PC-9 (cell line): ENCODE measurements at regions not wholly inside any gene's neighbourhood (a gene's known extent, or its start where the extent isn't known, plus 50 kb on each side); places are given as distances from the start of the nearest gene placed in this dataset.

Source experiments
- BruUV-seq: library from RNA; stranded (reverse); fragments of 400-500 nt; replicated peaks from 2 replicates; lab custom pipeline; 2021; lab: Mats Ljungman, UMichigan
- CTCF ChIA-PET: fragments of 300-600 bp; sonication (Branson Sonifier 250); formaldehyde crosslinking; loops from one replicate; lab custom pipeline; 2022; ENCODE audit warnings: antibody characterized with exemption; lab: Charles Lee
- POLR2A ChIA-PET: fragments of 300-600 bp; sonication (Branson Sonifier 250); formaldehyde crosslinking; loops from one replicate; lab custom pipeline; 2022; ENCODE audit warnings: antibody characterized with exemption; ENCODE audit not compliant: unreplicated experiment; lab: Charles Lee
- DNase-seq, 2 experiments: peaks; one replicate each; pipeline versions ENCODE4 v3.0.0 to v3.0.0-alpha.2; 2015 to 2022; ENCODE audit warnings: mixed read lengths in 1 of 2
- H2AFZ ChIP-seq: fragments of 200-600 bp; sonication (generic); 2 replicates; pipeline ENCODE4 v1.8.1; 2017; ENCODE audit warnings: antibody characterized with exemption
- H3F3A ChIP-seq: fragments of 200-600 bp; sonication (generic); 2 replicates; pipeline ENCODE4 v1.8.1; 2017; ENCODE audit warnings: antibody characterized with exemption, mild to moderate bottlenecking, low read depth; ENCODE audit not compliant: insufficient read depth
- H3K27ac ChIP-seq: fragments of 200-600 bp; sonication (generic); 2 replicates; pipeline ENCODE4 v1.6.1; 2016; ENCODE audit warnings: mixed run types
- H3K27me3 ChIP-seq: fragments of 200-600 bp; sonication (generic); 2 replicates; pipeline ENCODE4 v1.6.1; 2016; ENCODE audit warnings: low read depth, mixed run types; ENCODE audit not compliant: insufficient read depth
- H3K36me3 ChIP-seq: fragments of 200-600 bp; sonication (generic); 2 replicates; pipeline ENCODE4 v1.6.1; 2016; ENCODE audit warnings: low read depth, mixed run types
- H3K4me1 ChIP-seq: fragments of 200-600 bp; sonication (generic); replicated peaks from 2 replicates; pipeline ENCODE4 v1.6.1; 2016; ENCODE audit warnings: mixed run types; ENCODE audit not compliant: insufficient read depth
- H3K4me2 ChIP-seq: fragments of 200-600 bp; sonication (generic); 2 replicates; pipeline ENCODE4 v1.6.1; 2017; ENCODE audit warnings: mixed run types
- H3K4me3 ChIP-seq: fragments of 200-600 bp; sonication (generic); 2 replicates; pipeline ENCODE4 v1.6.1; 2016; ENCODE audit warnings: mixed run types
- H3K79me2 ChIP-seq: fragments of 200-600 bp; sonication (generic); 2 replicates; pipeline ENCODE4 v1.6.1; 2017; ENCODE audit warnings: low read depth, mixed run types
- H3K9me2 ChIP-seq: fragments of 200-600 bp; sonication (generic); 2 replicates; pipeline ENCODE4 v1.8.1; 2017; ENCODE audit warnings: mild to moderate bottlenecking; ENCODE audit not compliant: insufficient read depth
- H3K9me3 ChIP-seq: fragments of 200-600 bp; sonication (generic); 2 replicates; pipeline ENCODE4 v1.8.1; 2016; ENCODE audit warnings: low read depth; ENCODE audit not compliant: insufficient read depth
- H4K20me1 ChIP-seq: fragments of 200-600 bp; sonication (generic); 2 replicates; pipeline ENCODE4 v1.8.1; 2017; ENCODE audit not compliant: insufficient read depth
- CTCF ChIP-seq: fragments of 200-600 bp; sonication (generic); conservative IDR thresholded peaks from 2 replicates; pipeline ENCODE4 v1.6.1; 2017; ENCODE audit warnings: mixed run types, antibody characterized with exemption, mild to moderate bottlenecking, moderate library complexity
- EZH2 ChIP-seq: fragments of 200-600 bp; sonication (generic); IDR thresholded peaks from 2 replicates; pipeline ENCODE4 v1.8.0; 2017; ENCODE audit warnings: antibody characterized with exemption, low read depth
- intact Hi-C: fragments of 100-400 bp; cut with micrococcal nuclease; formaldehyde crosslinking; loops from one replicate; pipeline ENCODE4 v1.10.0; 2022; ENCODE audit not compliant: unreplicated experiment

GRCh38 chr22:49626361-49627216 is 201.1 kb downstream of the BRD1 start:
- peaks cover 95% of the 10 kb centered on the region for H3K27me3 ChIP-seq
- no peaks in the 10 kb centered on the region for H3K36me3 ChIP-seq
- no peak overlapping the region for H3K4me3 ChIP-seq
- ChIA-PET POLR2A (no interaction called here), CTCF (interaction anchor here (0.6 kb wide), 1 partner anchor 392 kb away, joined by 3 read pairs; no protein-coding TSS in a partner anchor)
- no TSS peak for BruUV-seq
- TF ChIP-seq EZH2 (no peak), CTCF (no peak)
- no peaks in the 10 kb centered on the region for H3F3A ChIP-seq
- no peak for DNase-seq
- no peak overlapping the region for H3K4me2 ChIP-seq
- H3K9me2 ChIP-seq: no peaks in the 10 kb centered on the region
- H3K4me1 ChIP-seq: no peaks in the 10 kb centered on the region
- H3K27ac ChIP-seq: no peak overlapping the region
- no peak overlapping the region for H2AFZ ChIP-seq
- H4K20me1 ChIP-seq: peaks cover 52% of the 10 kb centered on the region
- no peaks in the 10 kb centered on the region for H3K9me3 ChIP-seq
- no peaks in the 10 kb centered on the region for H3K79me2 ChIP-seq
- intact Hi-C loops: loop anchor here (5.0 kb wide), 1 partner anchor 194 kb away; no protein-coding TSS in a partner anchor

- no peak for TF ChIP-seq EZH2
- no peak for TF ChIP-seq CTCF
- no TSS peak for BruUV-seq
- no peaks in the 10 kb centered on the region for H3K79me2 ChIP-seq
Observed at GRCh38 chr22:49624421-49625177, 203.1 kb downstream of the BRD1 start.

GRCh38 chr22:49623715-49624114 is 204.0 kb downstream of the BRD1 start:
- Histone ChIP-seq H2AFZ (no peak overlapping the region), H3K4me3 (no peak overlapping the region), H3K36me3 (no peaks in the 10 kb centered on the region), H3K9me3 (no peaks in the 10 kb centered on the region), H3K27ac (no peak overlapping the region), H3K4me1 (no peaks in the 10 kb centered on the region), H3K27me3 (peaks cover 99% of the 10 kb centered on the region), H4K20me1 (peaks cover 53% of the 10 kb centered on the region), H3K4me2 (no peak overlapping the region), H3K79me2 (no peaks in the 10 kb centered on the region), H3F3A (no peaks in the 10 kb centered on the region), H3K9me2 (no peaks in the 10 kb centered on the region)
- no peak for DNase-seq
- no TSS peak for BruUV-seq
- ChIA-PET POLR2A (no interaction called here), CTCF (no interaction called here)
- TF ChIP-seq EZH2 (no peak), CTCF (no peak)
- intact Hi-C loops: no loop called here

More at GRCh38 chr22:49624421-49625177, 203.1 kb downstream of the BRD1 start:
- H3F3A ChIP-seq: no peaks in the 10 kb centered on the region
- H3K36me3 ChIP-seq: no peaks in the 10 kb centered on the region
- intact Hi-C loops: loop anchor here (5.0 kb wide), 1 partner anchor 192 kb away; no protein-coding TSS in a partner anchor
- ChIA-PET POLR2A (no interaction called here), CTCF (no interaction called here)
- H3K9me3 ChIP-seq: no peaks in the 10 kb centered on the region
- no peak overlapping the region for H3K4me3 ChIP-seq
- H3K27me3 ChIP-seq: peaks cover 99% of the 10 kb centered on the region
- H3K4me2 ChIP-seq: no peak overlapping the region
- H4K20me1 ChIP-seq: peaks cover 58% of the 10 kb centered on the region
- no peaks in the 10 kb centered on the region for H3K4me1 ChIP-seq
- H2AFZ ChIP-seq: no peak overlapping the region
- no peak overlapping the region for H3K27ac ChIP-seq
- H3K9me2 ChIP-seq: no peaks in the 10 kb centered on the region
- DNase-seq: no peak
